ENCODE measurements at regions not wholly inside any gene's neighbourhood (a gene's known extent, or its start where the extent isn't known, plus 50 kb on each side); places are given as distances from the start of the nearest gene placed in this dataset.

GRCh38 chr3:104791331-104791730, 575.4 kb upstream of the ALCAM start:
- Histone ChIP-seq H3K9me3 (no peaks in the 10 kb centered on the region), H3K27me3 (no peaks in the 10 kb centered on the region), H3K4me1 (no peaks in the 10 kb centered on the region), H3K4me3 (no peak overlapping the region), H3K27ac (no peak overlapping the region), H3K36me3 (no peaks in the 10 kb centered on the region)
- 8 to 32% methylated on average over 1 of the region's 1 CpG for WGBS, 2 donors
- TF ChIP-seq CTCF (IDR thresholded peaks at IDR 0.05) (no peak), POLR2AphosphoS5 (IDR thresholded peaks at IDR 0.05) (no peak), POLR2A (IDR thresholded peaks at IDR 0.05) (no peak), EP300 (IDR thresholded peaks at IDR 0.05) (no peak)
- intact Hi-C loops (cut with DNase I) = no loop called here
- DNase-seq = no peak

GRCh38 chr3:104796556-104796955, 570.2 kb upstream of the ALCAM start:
- Histone ChIP-seq H3K9me3 (no peaks in the 10 kb centered on the region), H3K27ac (no peak overlapping the region), H3K4me1 (no peaks in the 10 kb centered on the region), H3K4me3 (no peak overlapping the region), H3K27me3 (no peaks in the 10 kb centered on the region), H3K36me3 (no peaks in the 10 kb centered on the region)
- WGBS, 2 donors = 75 to 82% methylated on average over 5 of the region's 5 CpGs
- intact Hi-C loops (cut with DNase I) = no loop called here
- no peak for DNase-seq
- no peak for TF ChIP-seq POLR2AphosphoS5 (IDR thresholded peaks at IDR 0.05)

- Histone ChIP-seq H3K27me3 (no peaks in the 10 kb centered on the region), H3K27ac (no peak overlapping the region), H3K4me3 (no peak overlapping the region), H3K4me1 (no peaks in the 10 kb centered on the region), H3K9me3 (no peaks in the 10 kb centered on the region), H3K36me3 (no peaks in the 10 kb centered on the region)
- intact Hi-C loops (cut with DNase I) = no loop called here
- 70 to 86% methylated on average over 5 of the region's 5 CpGs for WGBS, 2 donors
- no peak for DNase-seq
- TF ChIP-seq POLR2AphosphoS5 (IDR thresholded peaks at IDR 0.05) (no peak), EP300 (IDR thresholded peaks at IDR 0.05) (no peak), CTCF (IDR thresholded peaks at IDR 0.05) (no peak), POLR2A (IDR thresholded peaks at IDR 0.05) (no peak)
Measured at GRCh38 chr3:104805042-104805441, 561.7 kb upstream of the ALCAM start.

- WGBS, 2 donors = 61 to 71% methylated on average over 5 of the region's 5 CpGs
- no peak for DNase-seq
- H3K4me1 ChIP-seq = no peaks in the 10 kb centered on the region
- no peak overlapping the region for H3K4me3 ChIP-seq
- no peaks in the 10 kb centered on the region for H3K27me3 ChIP-seq
- no peaks in the 10 kb centered on the region for H3K36me3 ChIP-seq
- no peak overlapping the region for H3K27ac ChIP-seq
- TF ChIP-seq POLR2A (IDR thresholded peaks at IDR 0.05) = no peak
- intact Hi-C loops (cut with DNase I) = no loop called here
- no peaks in the 10 kb centered on the region for H3K9me3 ChIP-seq
Measured at GRCh38 chr3:104805508-104805907, 561.2 kb upstream of the ALCAM start.

- 63 to 73% methylated on average over 1 of the region's 1 CpG for WGBS, 2 donors
- Histone ChIP-seq H3K27ac (no peak overlapping the region), H3K27me3 (no peaks in the 10 kb centered on the region), H3K9me3 (no peaks in the 10 kb centered on the region), H3K36me3 (no peaks in the 10 kb centered on the region), H3K4me3 (no peak overlapping the region), H3K4me1 (no peaks in the 10 kb centered on the region)
- intact Hi-C loops (cut with DNase I) = no loop called here
- no peak for DNase-seq
- no peak for TF ChIP-seq POLR2AphosphoS5 (IDR thresholded peaks at IDR 0.05)
- no peak for TF ChIP-seq POLR2A (IDR thresholded peaks at IDR 0.05)
- no peak for TF ChIP-seq EP300 (IDR thresholded peaks at IDR 0.05)
- no peak for TF ChIP-seq CTCF (IDR thresholded peaks at IDR 0.05)
Measured at GRCh38 chr3:104810896-104811295, 555.8 kb upstream of the ALCAM start.

GRCh38 chr3:104816008-104816407, 550.7 kb upstream of the ALCAM start:
- WGBS, 2 donors = 53 to 65% methylated on average over 2 of the region's 2 CpGs
- H3K9me3 ChIP-seq = no peaks in the 10 kb centered on the region
- H3K4me1 ChIP-seq = no peaks in the 10 kb centered on the region
- no peak overlapping the region for H3K4me3 ChIP-seq
- no peak for TF ChIP-seq EP300 (IDR thresholded peaks at IDR 0.05)
- TF ChIP-seq CTCF (IDR thresholded peaks at IDR 0.05) = no peak
- no peak for TF ChIP-seq POLR2A (IDR thresholded peaks at IDR 0.05)
- TF ChIP-seq POLR2AphosphoS5 (IDR thresholded peaks at IDR 0.05) = no peak
- no peaks in the 10 kb centered on the region for H3K36me3 ChIP-seq
- H3K27ac ChIP-seq = no peak overlapping the region
- DNase-seq = no peak
- intact Hi-C loops (cut with DNase I) = no loop called here
- H3K27me3 ChIP-seq = no peaks in the 10 kb centered on the region

Measured in sigmoid colon (tissue), 6 donors.